SK-N-SH treated with all-trans-retinoic acid at 6 μM for 48 hours (cell line): ENCODE measurements at regions not wholly inside any gene's neighbourhood (a gene's known extent, or its start where the extent isn't known, plus 50 kb on each side); places are given as distances from the start of the nearest gene placed in this dataset.

Experiments
- ATAC-seq: fragments of 200-7000 bp; cut with Tn5 transposase; 3 replicates; pipeline ENCODE4 v1.9.1; 2020; ENCODE audit warnings: mild to moderate bottlenecking, moderate library complexity
- ARNTL ChIP-seq: fragments of 450-650 bp; formaldehyde crosslinking; IDR thresholded peaks from 2 replicates; pipeline ENCODE4 v1.5.0; 2020; ENCODE audit warnings: low read depth, mild to moderate bottlenecking, moderate library complexity, borderline replicate concordance
- BACH2 ChIP-seq: fragments of 250-450 bp; sonication (Bioruptor Pico); IDR thresholded peaks from 2 replicates; pipeline ENCODE4 v1.9.0; 2021; ENCODE audit warnings: mild to moderate bottlenecking, borderline replicate concordance
- CSDC2 ChIP-seq: fragments of 250-450 bp; sonication (Bioruptor Pico); IDR thresholded peaks from 2 replicates; pipeline ENCODE4 v1.5.0; 2020; ENCODE audit warnings: mild to moderate bottlenecking, moderate library complexity
- ESRRG ChIP-seq: fragments of 250-450 bp; sonication (Bioruptor Pico); IDR thresholded peaks from 2 replicates; pipeline ENCODE4 v1.6.1; 2021; ENCODE audit warnings: mild to moderate bottlenecking
- GLIS3 ChIP-seq: fragments of 250-450 bp; sonication (Bioruptor Pico); IDR thresholded peaks from 2 replicates; pipeline ENCODE4 v1.5.0; 2020; ENCODE audit warnings: mild to moderate bottlenecking, moderate library complexity
- ISL1 ChIP-seq: fragments of 250-450 bp; sonication (Bioruptor Pico); IDR thresholded peaks from 2 replicates; pipeline ENCODE4 v2.1.2; 2022; ENCODE audit warnings: mild to moderate bottlenecking, moderate library complexity
- OSR1 ChIP-seq: fragments of 250-450 bp; sonication (Bioruptor Pico); IDR thresholded peaks from 2 replicates; pipeline ENCODE4 v1.8.0; 2022; ENCODE audit warnings: moderate library complexity, mild to moderate bottlenecking, inconsistent platforms
- PATZ1 ChIP-seq: fragments of 250-450 bp; sonication (Bioruptor Pico); IDR thresholded peaks from 2 replicates; pipeline ENCODE4 v1.8.0; 2020; ENCODE audit warnings: mild to moderate bottlenecking, moderate library complexity, borderline replicate concordance
- SNAI2 ChIP-seq: fragments of 250-450 bp; sonication (Bioruptor Pico); IDR thresholded peaks from 2 replicates; pipeline ENCODE4 v1.5.0; 2020; ENCODE audit warnings: mild to moderate bottlenecking, moderate library complexity
- TCF4 ChIP-seq: fragments of 250-450 bp; sonication (Bioruptor Pico); IDR thresholded peaks from 2 replicates; pipeline ENCODE4 v1.8.0; 2021; ENCODE audit warnings: mild to moderate bottlenecking, moderate library complexity, borderline replicate concordance
- TSHZ2 ChIP-seq: fragments of 250-450 bp; sonication (Bioruptor Pico); IDR thresholded peaks from 2 replicates; pipeline ENCODE4 v1.5.0; 2020; ENCODE audit warnings: mild to moderate bottlenecking, moderate library complexity
- ZC3H10 ChIP-seq: fragments of 250-450 bp; sonication (Bioruptor Pico); IDR thresholded peaks from 2 replicates; pipeline ENCODE4 v1.5.1; 2021; ENCODE audit warnings: mild to moderate bottlenecking, moderate library complexity
- ZFP3 ChIP-seq: fragments of 250-450 bp; sonication (Bioruptor Pico); IDR thresholded peaks from 2 replicates; pipeline ENCODE4 v1.5.0; 2020; ENCODE audit warnings: mild to moderate bottlenecking, moderate library complexity
- ZFP30 ChIP-seq: fragments of 450-650 bp; formaldehyde crosslinking; IDR thresholded peaks from 2 replicates; pipeline ENCODE4 v1.5.0; 2022; ENCODE audit warnings: mild to moderate bottlenecking, moderate library complexity
- ZNF565 ChIP-seq: fragments of 450-650 bp; formaldehyde crosslinking; conservative IDR thresholded peaks from 2 replicates; pipeline ENCODE4 v1.5.0; 2020; ENCODE audit warnings: low read depth, mild to moderate bottlenecking, moderate library complexity
- ZNF70 ChIP-seq: fragments of 450-650 bp; formaldehyde crosslinking; IDR thresholded peaks from 2 replicates; pipeline ENCODE4 v1.5.0; 2020; ENCODE audit warnings: mild to moderate bottlenecking, moderate library complexity
- TF ChIP-seq, protein P1 (sequence below): fragments of 250-450 bp; sonication (Bioruptor Pico); IDR thresholded peaks from 2 replicates; pipeline ENCODE4 v1.5.1; 2021; ENCODE audit warnings: mild to moderate bottlenecking, moderate library complexity
- TF ChIP-seq, protein P2 (sequence below): fragments of 250-450 bp; sonication (Bioruptor Pico); IDR thresholded peaks from 2 replicates; pipeline ENCODE4 v1.5.1; 2020; ENCODE audit warnings: low read depth, mild to moderate bottlenecking, moderate library complexity
- TF ChIP-seq, protein P3 (sequence below): fragments of 250-450 bp; sonication (Bioruptor Pico); IDR thresholded peaks from 2 replicates; pipeline ENCODE4 v1.8.0; 2021; ENCODE audit warnings: low read depth, mild to moderate bottlenecking, moderate library complexity, borderline replicate concordance

GRCh38 chr16:62846399-62847057 is 810.3 kb upstream of the CDH8 start:
- ATAC-seq: no peak
- TF ChIP-seq, protein P1, sequence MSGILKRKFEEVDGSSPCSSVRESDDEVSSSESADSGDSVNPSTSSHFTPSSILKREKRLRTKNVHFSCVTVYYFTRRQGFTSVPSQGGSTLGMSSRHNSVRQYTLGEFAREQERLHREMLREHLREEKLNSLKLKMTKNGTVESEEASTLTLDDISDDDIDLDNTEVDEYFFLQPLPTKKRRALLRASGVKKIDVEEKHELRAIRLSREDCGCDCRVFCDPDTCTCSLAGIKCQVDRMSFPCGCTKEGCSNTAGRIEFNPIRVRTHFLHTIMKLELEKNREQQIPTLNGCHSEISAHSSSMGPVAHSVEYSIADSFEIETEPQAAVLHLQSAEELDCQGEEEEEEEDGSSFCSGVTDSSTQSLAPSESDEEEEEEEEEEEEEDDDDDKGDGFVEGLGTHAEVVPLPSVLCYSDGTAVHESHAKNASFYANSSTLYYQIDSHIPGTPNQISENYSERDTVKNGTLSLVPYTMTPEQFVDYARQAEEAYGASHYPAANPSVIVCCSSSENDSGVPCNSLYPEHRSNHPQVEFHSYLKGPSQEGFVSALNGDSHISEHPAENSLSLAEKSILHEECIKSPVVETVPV (CRISPR knock-in tag): no peak
- TF ChIP-seq OSR1 (CRISPR knock-in tag) (no peak), GLIS3 (CRISPR knock-in tag) (no peak), ARNTL (no peak), PATZ1 (no peak), ISL1 (no peak), BACH2 (CRISPR knock-in tag) (no peak), ZFP30 (CRISPR knock-in tag) (no peak), ZNF565 (CRISPR knock-in tag) (no peak), CSDC2 (CRISPR knock-in tag) (no peak), ZNF70 (CRISPR knock-in tag) (no peak)

- no peak for ATAC-seq
- TF ChIP-seq ISL1: no peak
- no peak for TF ChIP-seq ZFP3
- no peak for TF ChIP-seq ESRRG
- no peak for TF ChIP-seq OSR1 (CRISPR knock-in tag)
- no peak for TF ChIP-seq ZFP30 (CRISPR knock-in tag)
- TF ChIP-seq TCF4 (CRISPR knock-in tag): no peak
- TF ChIP-seq, protein P2, sequence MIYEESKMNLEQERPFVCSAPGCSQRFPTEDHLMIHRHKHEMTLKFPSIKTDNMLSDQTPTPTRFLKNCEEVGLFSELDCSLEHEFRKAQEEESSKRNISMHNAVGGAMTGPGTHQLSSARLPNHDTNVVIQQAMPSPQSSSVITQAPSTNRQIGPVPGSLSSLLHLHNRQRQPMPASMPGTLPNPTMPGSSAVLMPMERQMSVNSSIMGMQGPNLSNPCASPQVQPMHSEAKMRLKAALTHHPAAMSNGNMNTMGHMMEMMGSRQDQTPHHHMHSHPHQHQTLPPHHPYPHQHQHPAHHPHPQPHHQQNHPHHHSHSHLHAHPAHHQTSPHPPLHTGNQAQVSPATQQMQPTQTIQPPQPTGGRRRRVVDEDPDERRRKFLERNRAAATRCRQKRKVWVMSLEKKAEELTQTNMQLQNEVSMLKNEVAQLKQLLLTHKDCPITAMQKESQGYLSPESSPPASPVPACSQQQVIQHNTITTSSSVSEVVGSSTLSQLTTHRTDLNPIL: no peak
- TF ChIP-seq BACH2 (CRISPR knock-in tag): no peak
- TF ChIP-seq, protein P3, sequence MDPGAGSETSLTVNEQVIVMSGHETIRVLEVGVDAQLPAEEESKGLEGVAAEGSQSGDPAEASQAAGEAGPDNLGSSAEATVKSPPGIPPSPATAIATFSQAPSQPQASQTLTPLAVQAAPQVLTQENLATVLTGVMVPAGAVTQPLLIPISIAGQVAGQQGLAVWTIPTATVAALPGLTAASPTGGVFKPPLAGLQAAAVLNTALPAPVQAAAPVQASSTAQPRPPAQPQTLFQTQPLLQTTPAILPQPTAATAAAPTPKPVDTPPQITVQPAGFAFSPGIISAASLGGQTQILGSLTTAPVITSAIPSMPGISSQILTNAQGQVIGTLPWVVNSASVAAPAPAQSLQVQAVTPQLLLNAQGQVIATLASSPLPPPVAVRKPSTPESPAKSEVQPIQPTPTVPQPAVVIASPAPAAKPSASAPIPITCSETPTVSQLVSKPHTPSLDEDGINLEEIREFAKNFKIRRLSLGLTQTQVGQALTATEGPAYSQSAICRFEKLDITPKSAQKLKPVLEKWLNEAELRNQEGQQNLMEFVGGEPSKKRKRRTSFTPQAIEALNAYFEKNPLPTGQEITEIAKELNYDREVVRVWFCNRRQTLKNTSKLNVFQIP: no peak
- TF ChIP-seq SNAI2 (CRISPR knock-in tag): no peak
Observed at GRCh38 chr16:62832214-62832613, 796.0 kb upstream of the CDH8 start.

- TF ChIP-seq ZC3H10 (CRISPR knock-in tag) (no peak), ZNF70 (CRISPR knock-in tag) (no peak), CSDC2 (CRISPR knock-in tag) (no peak), ARNTL (no peak)
- no peak for ATAC-seq
Observed at GRCh38 chr16:62831235-62831850, 795.1 kb upstream of the CDH8 start.

- TF ChIP-seq TSHZ2 (CRISPR knock-in tag) (no peak), ZNF565 (CRISPR knock-in tag) (no peak), ARNTL (no peak), ZFP30 (CRISPR knock-in tag) (no peak), ZC3H10 (CRISPR knock-in tag) (no peak), ISL1 (no peak)
- TF ChIP-seq, protein P3: no peak
Observed at GRCh38 chr16:62829607-62830006, 793.4 kb upstream of the CDH8 start.

More at GRCh38 chr16:62829607-62830006, 793.4 kb upstream of the CDH8 start:
- ATAC-seq: no peak
